HuH-7.5 (cell line): ENCODE measurements at regions not wholly inside any gene's neighbourhood (a gene's known extent, or its start where the extent isn't known, plus 50 kb on each side); places are given as distances from the start of the nearest gene placed in this dataset.

ENCODE experiments used
- DNase-seq: peaks from one replicate; pipeline ENCODE4 v3.0.0; 2011; ENCODE audit warnings: low spot score

GRCh38 chr6:43948527-43949485 is 178.4 kb downstream of the MRPL14 start:
- DNase-seq, result no peak

GRCh38 chr6:43947860-43948259 is 177.8 kb downstream of the VEGFA start:
- no peak for DNase-seq

GRCh38 chr6:43946641-43947363 is 176.8 kb downstream of the VEGFA start:
- no peak for DNase-seq

GRCh38 chr6:43945768-43946080 is 175.7 kb downstream of the VEGFA start:
- DNase-seq, result no peak

- DNase-seq, result no peak
Measured at GRCh38 chr6:43944908-43945767, 175.1 kb downstream of the VEGFA start.

GRCh38 chr6:43943781-43944250 is 173.8 kb downstream of the VEGFA start:
- no peak for DNase-seq

GRCh38 chr6:43943099-43943766 is 173.2 kb downstream of the VEGFA start:
- no peak for DNase-seq

GRCh38 chr6:43942616-43943015 is 172.6 kb downstream of the VEGFA start:
- no peak for DNase-seq

- no peak for DNase-seq
Measured at GRCh38 chr6:43942011-43942442, 172.0 kb downstream of the VEGFA start.

GRCh38 chr6:43941174-43941573 is 171.2 kb downstream of the VEGFA start:
- DNase-seq, result no peak

- DNase-seq, result no peak
Measured at GRCh38 chr6:43940393-43941087, 170.5 kb downstream of the VEGFA start.

- no peak for DNase-seq
Measured at GRCh38 chr6:43940071-43940392, 170.0 kb downstream of the VEGFA start.

GRCh38 chr6:43939281-43940070 is 169.5 kb downstream of the VEGFA start:
- DNase-seq, result no peak

- no peak for DNase-seq
Measured at GRCh38 chr6:43938178-43939105, 168.4 kb downstream of the VEGFA start.

- no peak for DNase-seq
Measured at GRCh38 chr6:43937236-43938177, 167.5 kb downstream of the VEGFA start.

GRCh38 chr6:43936476-43936875 is 166.5 kb downstream of the VEGFA start:
- DNase-seq, result no peak

- DNase-seq, result no peak
Measured at GRCh38 chr6:43935921-43936439, 166.0 kb downstream of the VEGFA start.
